ENCODE measurements at regions not wholly inside any gene's neighbourhood (a gene's known extent, or its start where the extent isn't known, plus 50 kb on each side); places are given as distances from the start of the nearest gene placed in this dataset.

DNA sequence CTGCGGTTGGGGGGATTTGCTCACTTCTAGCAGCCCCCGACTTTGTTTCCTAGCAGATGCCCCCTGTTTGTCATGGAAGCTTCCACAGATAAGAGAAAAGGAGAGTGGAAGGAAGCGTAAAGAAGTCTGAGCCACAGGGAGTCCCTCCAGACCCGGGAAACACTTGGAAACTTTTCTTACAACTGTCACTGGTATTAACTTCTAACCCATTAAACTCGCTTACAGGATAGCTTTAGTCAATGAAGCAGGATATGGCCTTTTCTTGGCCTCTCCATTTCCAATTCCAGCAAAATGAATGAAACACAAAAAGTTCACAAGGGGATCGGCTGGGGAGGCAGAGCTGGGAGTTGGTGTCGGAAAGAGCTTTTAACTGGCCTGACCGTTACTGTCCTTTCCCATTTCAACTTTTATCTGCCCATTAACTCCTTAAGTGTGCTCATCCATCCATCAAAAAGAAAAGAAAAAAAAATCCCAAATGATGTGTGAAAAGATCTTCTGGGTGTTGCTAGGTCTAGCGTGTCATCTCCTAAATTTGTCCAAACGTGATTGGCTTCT is 231.9 kb upstream of the ARGLU1 start:
- TF ChIP-seq POLR2A (IDR thresholded peaks at IDR 0.05) (no peak), POLR2AphosphoS5 (IDR thresholded peaks at IDR 0.05) (no peak)
- TF ChIP-seq, protein P1, sequence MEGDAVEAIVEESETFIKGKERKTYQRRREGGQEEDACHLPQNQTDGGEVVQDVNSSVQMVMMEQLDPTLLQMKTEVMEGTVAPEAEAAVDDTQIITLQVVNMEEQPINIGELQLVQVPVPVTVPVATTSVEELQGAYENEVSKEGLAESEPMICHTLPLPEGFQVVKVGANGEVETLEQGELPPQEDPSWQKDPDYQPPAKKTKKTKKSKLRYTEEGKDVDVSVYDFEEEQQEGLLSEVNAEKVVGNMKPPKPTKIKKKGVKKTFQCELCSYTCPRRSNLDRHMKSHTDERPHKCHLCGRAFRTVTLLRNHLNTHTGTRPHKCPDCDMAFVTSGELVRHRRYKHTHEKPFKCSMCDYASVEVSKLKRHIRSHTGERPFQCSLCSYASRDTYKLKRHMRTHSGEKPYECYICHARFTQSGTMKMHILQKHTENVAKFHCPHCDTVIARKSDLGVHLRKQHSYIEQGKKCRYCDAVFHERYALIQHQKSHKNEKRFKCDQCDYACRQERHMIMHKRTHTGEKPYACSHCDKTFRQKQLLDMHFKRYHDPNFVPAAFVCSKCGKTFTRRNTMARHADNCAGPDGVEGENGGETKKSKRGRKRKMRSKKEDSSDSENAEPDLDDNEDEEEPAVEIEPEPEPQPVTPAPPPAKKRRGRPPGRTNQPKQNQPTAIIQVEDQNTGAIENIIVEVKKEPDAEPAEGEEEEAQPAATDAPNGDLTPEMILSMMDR (IDR thresholded peaks at IDR 0.05) = no peak
